Esophagus (tissue), 2 donors: ENCODE measurements at regions not wholly inside any gene's neighbourhood (a gene's known extent, or its start where the extent isn't known, plus 50 kb on each side); places are given as distances from the start of the nearest gene placed in this dataset.
A peak's percentile ranks its signal among the peaks of the same experiment; 100 is the strongest.

ENCODE experiments used
- H3K27ac ChIP-seq, 2 donors: one replicate each; pipeline ENCODE4 v1.5.1; 2013; ENCODE audit warnings: low read depth in 2 of 2, mild to moderate bottlenecking in 2 of 2, inconsistent platforms in 1 of 2, low read length in 1 of 2, moderate library complexity in 1 of 2
- H3K27me3 ChIP-seq, 2 donors: one replicate each; pipeline ENCODE4 v1.6.1; 2013; ENCODE audit warnings: low read length in 2 of 2, control low read depth in 1 of 2, mild to moderate bottlenecking in 1 of 2; ENCODE audit not compliant: insufficient read depth in 2 of 2, control insufficient read depth in 1 of 2
- H3K36me3 ChIP-seq, 2 donors: one replicate each; pipeline ENCODE4 v1.6.1; 2013; ENCODE audit warnings: low read length in 1 of 2; ENCODE audit not compliant: control insufficient read depth in 2 of 2, insufficient read depth in 2 of 2
- H3K4me1 ChIP-seq, 2 donors: one replicate each; pipeline ENCODE4 v1.6.1; 2013; ENCODE audit warnings: low read length in 1 of 2; ENCODE audit not compliant: control insufficient read depth in 2 of 2, insufficient read depth in 2 of 2
- H3K4me3 ChIP-seq, 2 donors: one replicate each; pipeline ENCODE4 v1.5.1; 2013; ENCODE audit warnings: low read length in 2 of 2, mild to moderate bottlenecking in 2 of 2, low read depth in 1 of 2, moderate library complexity in 1 of 2
- H3K9me3 ChIP-seq, 2 donors: one replicate each; pipeline ENCODE4 v1.6.1; 2013; ENCODE audit warnings: mild to moderate bottlenecking in 2 of 2, low read depth in 1 of 2, low read length in 1 of 2, moderate library complexity in 1 of 2; ENCODE audit not compliant: control insufficient read depth in 2 of 2, insufficient read depth in 1 of 2
- WGBS, 2 donors: extraction: QIAGEN DNeasy Blood & Tissue Kit; methylation state at CpG; one replicate each; pipeline ENCODE4 v1.1.7; 2013; 5-methylcytosine and 5-hydroxymethylcytosine counted together
- donor health status: healthy with polysubstance abuse.
- donor health status: Bipolar disorder and iron deficiency.

DNA sequence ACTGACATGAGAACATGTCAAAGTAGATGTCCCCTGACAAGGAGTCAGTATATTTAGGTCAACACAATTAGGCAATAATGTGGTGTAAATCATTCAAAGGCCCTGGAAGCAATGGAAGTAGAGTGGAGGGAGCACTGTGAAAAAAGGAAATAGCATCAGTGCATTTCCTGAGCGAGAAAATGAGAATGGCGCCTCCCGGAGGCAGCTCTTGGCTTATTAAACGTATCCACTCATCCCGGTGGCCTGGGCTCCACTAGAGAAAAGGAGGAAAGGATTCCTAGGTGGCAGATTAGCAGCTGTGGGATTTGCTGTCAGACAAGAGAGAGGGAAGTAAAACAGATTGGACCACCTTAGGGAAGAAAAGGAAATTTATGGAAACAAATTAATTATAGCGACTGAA lies 173.7 kb upstream of the TMTC4 start:
- no peaks in the 10 kb centered on the region for H3K36me3 ChIP-seq
- 90 to 92% methylated on average over 6 of the region's 6 CpGs for WGBS, 2 donors
- H3K27me3 ChIP-seq: no peaks in the 10 kb centered on the region
- no peaks in the 10 kb centered on the region for H3K4me1 ChIP-seq
- no peaks in the 10 kb centered on the region for H3K9me3 ChIP-seq
- no peak overlapping the region for H3K27ac ChIP-seq
- H3K4me3 ChIP-seq: no peak overlapping the region

DNA sequence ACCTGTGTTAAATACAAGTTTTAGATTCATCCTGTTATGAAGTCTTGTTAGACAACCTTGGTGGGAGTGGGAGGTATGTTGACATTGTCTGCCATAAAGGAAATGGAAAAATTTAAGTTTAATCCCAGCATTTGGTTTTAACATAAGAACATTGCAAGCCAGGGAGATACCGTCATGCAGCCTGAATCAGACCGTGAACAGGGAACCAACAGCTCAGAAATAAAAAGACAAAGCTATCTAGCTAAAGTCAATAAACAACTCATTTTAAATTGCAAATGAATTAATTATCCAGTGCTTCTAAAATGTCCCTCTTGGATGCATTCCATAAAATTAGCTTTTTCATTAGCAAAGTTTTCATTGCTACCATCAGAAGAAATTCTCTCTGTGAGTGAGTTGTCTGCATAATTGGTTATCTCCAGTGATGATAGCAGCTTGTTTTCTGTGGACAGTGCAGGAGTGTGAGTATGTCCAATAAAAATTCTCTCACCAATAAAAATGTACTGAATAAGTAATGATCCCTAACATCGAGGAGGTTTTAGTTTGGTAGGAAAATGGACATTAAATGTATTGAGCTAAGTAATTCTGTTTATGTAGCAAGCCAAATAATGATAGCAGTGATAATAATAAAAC lies 170.6 kb upstream of the TMTC4 start:
- H3K9me3 ChIP-seq: no peaks in the 10 kb centered on the region
- 63 to 66% methylated on average over 3 of the region's 3 CpGs for WGBS, 2 donors
- no peak overlapping the region for H3K27ac ChIP-seq
- H3K27me3 ChIP-seq: no peaks in the 10 kb centered on the region
- no peaks in the 10 kb centered on the region for H3K4me1 ChIP-seq
- no peaks in the 10 kb centered on the region for H3K36me3 ChIP-seq
- H3K4me3 ChIP-seq: no peak overlapping the region

DNA sequence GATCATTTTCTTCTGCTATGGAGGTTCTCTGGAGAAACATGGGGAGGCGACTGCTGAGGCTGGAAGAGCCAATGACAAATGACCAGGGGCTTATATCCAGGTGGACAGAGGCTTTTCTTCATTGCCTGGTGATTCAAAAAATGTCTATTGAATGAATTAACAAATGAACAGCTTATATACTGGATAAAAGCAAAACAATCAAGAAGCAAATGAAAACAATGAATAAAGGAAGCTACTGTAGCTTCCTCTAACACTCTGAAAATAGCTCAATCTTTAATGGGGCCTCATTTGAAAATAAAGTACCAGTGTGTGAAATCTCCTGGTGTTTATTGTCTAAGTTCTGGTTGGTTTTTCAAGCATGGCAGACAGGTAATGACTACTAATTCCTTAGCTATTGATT lies 167.5 kb upstream of the TMTC4 start:
- WGBS, 2 donors: 87 to 88% methylated on average over 1 of the region's 1 CpG
- no peaks in the 10 kb centered on the region for H3K27me3 ChIP-seq
- H3K4me1 ChIP-seq: no peaks in the 10 kb centered on the region
- no peak overlapping the region for H3K27ac ChIP-seq
- H3K9me3 ChIP-seq: no peaks in the 10 kb centered on the region
- H3K4me3 ChIP-seq: no peak overlapping the region
- H3K36me3 ChIP-seq: no peaks in the 10 kb centered on the region

DNA sequence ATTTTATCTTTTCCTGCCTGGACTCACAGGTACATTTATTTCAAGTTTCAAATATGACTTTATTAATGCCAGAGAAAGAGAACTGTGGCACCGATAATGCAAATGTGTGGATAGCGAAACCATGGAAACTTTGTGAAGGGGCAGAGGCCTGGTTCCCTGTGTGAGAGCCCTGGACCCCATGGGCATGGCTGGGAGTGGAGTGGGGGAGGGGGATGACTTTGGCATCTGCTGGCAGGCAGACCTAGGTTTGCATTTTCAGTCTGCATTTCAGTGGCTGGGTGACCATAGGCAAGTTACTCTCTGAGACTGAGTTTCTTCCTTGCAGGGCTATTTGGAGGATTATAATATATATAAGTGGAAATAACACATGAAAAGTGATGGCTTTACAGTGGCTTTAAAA lies 163.8 kb upstream of the TMTC4 start:
- H3K9me3 ChIP-seq: no peaks in the 10 kb centered on the region
- WGBS, 2 donors: 87 to 91% methylated on average over 2 of the region's 2 CpGs
- H3K4me1 ChIP-seq: no peaks in the 10 kb centered on the region
- no peaks in the 10 kb centered on the region for H3K36me3 ChIP-seq
- H3K27ac ChIP-seq: no peak overlapping the region
- H3K4me3 ChIP-seq: no peak overlapping the region
- no peaks in the 10 kb centered on the region for H3K27me3 ChIP-seq

DNA sequence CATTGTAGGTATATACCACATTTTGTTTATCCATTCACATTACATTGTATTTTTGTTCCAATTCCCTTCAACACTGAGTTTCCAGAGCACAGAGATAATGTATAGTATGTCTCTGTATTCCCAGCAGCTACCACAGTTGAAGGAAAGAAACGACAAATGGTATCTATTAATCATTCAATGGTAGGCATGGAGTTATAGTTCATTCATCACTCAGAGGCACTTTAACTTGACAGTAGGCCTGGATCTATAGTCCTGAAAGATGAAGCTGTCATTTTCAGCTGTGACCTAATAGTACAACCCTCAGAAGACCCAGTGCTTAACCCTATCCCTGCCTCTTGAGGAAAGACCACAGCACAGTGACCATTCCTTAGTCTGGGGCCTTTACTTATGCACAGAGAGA lies 163.0 kb upstream of the TMTC4 start:
- no peaks in the 10 kb centered on the region for H3K9me3 ChIP-seq
- no peaks in the 10 kb centered on the region for H3K4me1 ChIP-seq
- H3K27ac ChIP-seq: no peak overlapping the region
- WGBS, 2 donors: 64 to 66% methylated on average over 1 of the region's 1 CpG
- no peaks in the 10 kb centered on the region for H3K36me3 ChIP-seq
- H3K4me3 ChIP-seq: no peak overlapping the region
- no peaks in the 10 kb centered on the region for H3K27me3 ChIP-seq

DNA sequence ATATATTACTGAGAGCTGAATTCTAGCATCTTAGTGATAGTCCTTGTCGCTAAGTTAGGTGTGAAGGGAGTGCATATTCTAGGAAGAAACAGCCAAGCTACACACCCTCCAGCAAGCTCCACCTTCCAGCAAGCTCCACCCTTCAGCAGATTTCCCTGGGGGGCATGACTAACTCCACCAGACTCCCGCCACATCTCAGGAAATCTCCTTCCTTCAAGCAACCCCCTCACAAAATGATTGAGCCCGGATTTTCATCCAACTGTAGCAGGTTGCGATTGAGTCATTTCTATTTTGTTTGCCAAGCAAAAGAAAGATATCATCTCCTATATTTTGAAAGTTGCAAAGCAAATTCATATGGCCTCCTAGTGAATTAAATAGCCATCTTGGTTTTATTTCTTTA lies 162.1 kb upstream of the TMTC4 start:
- no peak overlapping the region for H3K4me3 ChIP-seq
- H3K9me3 ChIP-seq: no peaks in the 10 kb centered on the region
- H3K36me3 ChIP-seq: no peaks in the 10 kb centered on the region
- H3K27ac ChIP-seq: no peak overlapping the region
- H3K27me3 ChIP-seq: no peaks in the 10 kb centered on the region
- WGBS, 2 donors: 50 to 60% methylated on average over 4 of the region's 4 CpGs
- no peaks in the 10 kb centered on the region for H3K4me1 ChIP-seq

DNA sequence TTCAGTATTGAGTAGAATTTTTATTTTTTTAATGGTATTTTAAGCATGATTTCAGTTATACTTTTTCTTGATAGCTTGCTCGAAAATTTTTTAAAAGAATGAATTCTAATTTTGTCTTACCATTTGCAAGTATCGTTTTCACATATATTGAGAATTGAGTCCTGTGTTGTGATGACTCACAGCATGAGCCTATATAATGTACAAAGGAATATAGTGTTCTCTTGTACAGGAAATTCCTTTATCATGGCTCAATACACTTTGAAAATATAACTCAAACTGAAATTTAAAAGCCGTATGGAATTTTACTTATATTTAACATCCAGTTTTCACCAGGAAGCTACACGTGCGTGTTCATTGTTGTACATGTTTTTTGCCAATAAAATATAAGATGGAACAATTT lies 161.1 kb upstream of the TMTC4 start:
- no peaks in the 10 kb centered on the region for H3K9me3 ChIP-seq
- H3K36me3 ChIP-seq: no peaks in the 10 kb centered on the region
- H3K27me3 ChIP-seq: no peaks in the 10 kb centered on the region
- H3K4me1 ChIP-seq: no peaks in the 10 kb centered on the region
- H3K4me3 ChIP-seq: no peak overlapping the region
- 87 to 91% methylated on average over 5 of the region's 5 CpGs for WGBS, 2 donors
- H3K27ac ChIP-seq: no peak overlapping the region

DNA sequence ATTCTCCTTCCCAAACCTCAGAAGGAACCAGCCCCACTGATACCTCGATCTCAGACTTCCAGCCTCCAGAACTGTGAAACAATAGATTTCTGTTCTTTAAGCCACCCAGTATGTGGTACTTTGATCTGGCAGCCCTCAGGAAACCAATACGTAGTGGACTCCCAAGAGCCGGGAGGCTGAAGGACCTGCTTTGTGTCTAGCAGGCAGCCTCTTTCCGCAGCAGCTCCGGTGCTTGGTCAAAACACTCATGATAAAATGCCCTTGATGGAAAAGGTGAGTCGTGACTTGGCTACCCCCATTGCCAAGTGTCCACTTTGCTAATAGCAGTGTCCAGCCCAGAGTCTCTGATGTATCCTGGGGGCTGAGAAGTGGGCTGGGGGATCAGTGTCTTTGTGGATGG lies 158.8 kb upstream of the TMTC4 start:
- H3K4me3 ChIP-seq: no peak overlapping the region
- H3K36me3 ChIP-seq: no peaks in the 10 kb centered on the region
- WGBS, 2 donors: 84 to 86% methylated on average over 6 of the region's 6 CpGs
- no peaks in the 10 kb centered on the region for H3K4me1 ChIP-seq
- H3K27ac ChIP-seq: no peak overlapping the region
- H3K9me3 ChIP-seq: no peaks in the 10 kb centered on the region
- no peaks in the 10 kb centered on the region for H3K27me3 ChIP-seq

DNA sequence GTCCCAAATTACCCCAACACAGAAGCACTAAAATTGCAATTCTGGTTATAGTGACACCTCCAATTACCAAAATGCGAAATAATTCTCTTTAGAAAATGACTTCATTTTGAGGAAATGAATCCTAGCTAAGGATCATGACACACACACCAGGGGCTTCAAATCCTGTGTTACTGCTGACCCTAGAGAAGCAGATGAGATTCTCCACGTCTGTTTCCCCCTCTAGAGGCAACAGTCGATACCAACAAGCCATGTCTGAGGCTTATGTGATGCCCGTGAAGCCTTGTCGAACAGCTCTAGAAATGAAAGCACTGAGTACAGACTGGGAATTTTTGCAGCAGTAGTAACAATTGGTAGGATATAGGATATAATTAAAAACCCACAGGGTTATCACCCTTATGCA lies 153.6 kb upstream of the TMTC4 start:
- no peaks in the 10 kb centered on the region for H3K36me3 ChIP-seq
- H3K27me3 ChIP-seq: no peaks in the 10 kb centered on the region
- no peaks in the 10 kb centered on the region for H3K4me1 ChIP-seq
- H3K27ac ChIP-seq: no peak overlapping the region
- 53 to 61% methylated on average over 5 of the region's 5 CpGs for WGBS, 2 donors
- H3K9me3 ChIP-seq: no peaks in the 10 kb centered on the region
- H3K4me3 ChIP-seq: no peak overlapping the region

DNA sequence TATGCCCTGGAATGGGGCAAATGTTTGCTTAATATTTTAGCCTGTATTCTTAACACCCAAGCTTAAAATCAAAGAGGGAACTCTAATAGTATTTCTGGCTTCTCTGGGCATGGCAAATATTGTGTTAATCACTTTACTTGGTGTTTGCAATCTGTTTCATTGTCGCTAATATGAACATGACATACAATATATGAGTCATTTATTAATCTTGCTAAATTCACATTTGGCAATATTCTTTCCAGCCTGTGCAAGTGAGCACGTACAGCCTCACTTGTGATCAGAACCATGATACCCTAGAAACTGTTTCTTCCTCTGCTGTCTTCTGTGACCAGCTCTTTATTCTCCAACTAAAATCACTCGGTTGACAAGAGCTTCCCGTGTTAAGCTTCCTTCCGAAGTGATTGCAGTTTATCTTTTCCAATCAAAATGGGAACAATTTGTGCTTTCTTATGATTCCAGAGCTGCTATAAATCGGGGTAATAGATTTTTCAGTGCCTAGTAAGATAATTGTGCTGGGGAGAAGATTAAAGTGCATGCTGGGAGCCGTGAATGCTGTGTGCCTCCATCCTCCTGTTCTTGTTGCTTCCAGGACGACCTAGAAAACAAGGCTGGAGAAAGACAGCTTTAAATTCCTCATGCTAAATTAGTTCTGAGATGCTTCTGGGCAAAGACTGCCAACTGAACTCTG lies 153.0 kb upstream of the TMTC4 start:
- Histone ChIP-seq H3K9me3 (no peaks in the 10 kb centered on the region), H3K4me1 (no peaks in the 10 kb centered on the region), H3K4me3 (no peak overlapping the region), H3K27me3 (no peaks in the 10 kb centered on the region), H3K36me3 (no peaks in the 10 kb centered on the region), H3K27ac (peak overlapping the region in 1 of 2 donors; percentile 29)
- WGBS, 2 donors: 26 to 33% methylated on average over 8 of the region's 8 CpGs
